Keratinocyte (primary cell): ENCODE measurements at regions not wholly inside any gene's neighbourhood (a gene's known extent, or its start where the extent isn't known, plus 50 kb on each side); places are given as distances from the start of the nearest gene placed in this dataset.

ENCODE experiments used
- CTCF ChIP-seq, 3 experiments: IDR thresholded peaks in 1 of 3; conservative IDR thresholded peaks in 1 of 3; optimal IDR thresholded peaks in 1 of 3; 2 replicates in 2 of 3; 3 replicates in 1 of 3; pipeline versions ENCODE3 to v1.5.1; 2011; ENCODE audit warnings: low read length in 3 of 3, mild to moderate bottlenecking in 3 of 3, moderate library complexity in 2 of 3, control low read depth in 1 of 3, inconsistent platforms in 1 of 3; ENCODE audit not compliant: insufficient read depth in 2 of 3; ENCODE audit errors: extremely low read depth in 1 of 3
- EZH2 ChIP-seq: IDR thresholded peaks from one replicate; pipeline ENCODE4 v1.6.1; 2012; ENCODE audit warnings: inconsistent platforms, mild to moderate bottlenecking, low read length, moderate library complexity

GRCh38 chr11:128146926-128147605 is 440.3 kb downstream of the ETS1 start:
- TF ChIP-seq CTCF (optimal IDR thresholded peaks at IDR 0.05 in 1 of 3, IDR thresholded peaks at IDR 0.05 in 1 of 3, conservative IDR thresholded peaks at IDR 0.05 in 1 of 3; ENCODE audit: extremely low read depth in 1 of 3, insufficient read depth in 2 of 3, low read length in 3 of 3) (no peak), EZH2 (no peak)
